Endothelial cell (in vitro differentiated cells): ENCODE measurements at regions not wholly inside any gene's neighbourhood (a gene's known extent, or its start where the extent isn't known, plus 50 kb on each side); places are given as distances from the start of the nearest gene placed in this dataset.

Experiments used
- DNase-seq: peaks from one replicate; pipeline ENCODE4 v3.0.0; 2021; ENCODE audit warnings: low spot score
- H3K27ac Mint-ChIP-seq: one replicate; pipeline ENCODE4 v1.8.0; 2021; ENCODE audit warnings: mixed read lengths, inconsistent platforms; ENCODE audit not compliant: unreplicated experiment
- H3K27me3 Mint-ChIP-seq: one replicate; pipeline ENCODE4 v1.8.0; 2021; ENCODE audit warnings: mild to moderate bottlenecking, moderate library complexity, mixed read lengths, inconsistent platforms; ENCODE audit not compliant: unreplicated experiment
- H3K36me3 Mint-ChIP-seq: one replicate; pipeline ENCODE4 v1.8.0; 2021; ENCODE audit warnings: mild to moderate bottlenecking, low read depth, mixed read lengths, inconsistent platforms; ENCODE audit not compliant: unreplicated experiment
- H3K4me1 Mint-ChIP-seq: one replicate; pipeline ENCODE4 v1.8.0; 2021; ENCODE audit warnings: mild to moderate bottlenecking, mixed read lengths, inconsistent platforms; ENCODE audit not compliant: unreplicated experiment
- H3K4me3 Mint-ChIP-seq: one replicate; pipeline ENCODE4 v1.8.0; 2021; ENCODE audit warnings: mild to moderate bottlenecking, mixed read lengths, inconsistent platforms; ENCODE audit not compliant: unreplicated experiment
- H3K9me3 Mint-ChIP-seq: one replicate; pipeline ENCODE4 v1.8.0; 2021; ENCODE audit warnings: mixed read lengths, inconsistent platforms; ENCODE audit not compliant: unreplicated experiment
- TF ChIP-seq, protein P1 (sequence below): fragments of 200-600 bp; sonication (generic); IDR thresholded peaks from one replicate; pipeline ENCODE4 v1.5.0; 2021; ENCODE audit warnings: antibody characterized with exemption; ENCODE audit not compliant: unreplicated experiment

DNA sequence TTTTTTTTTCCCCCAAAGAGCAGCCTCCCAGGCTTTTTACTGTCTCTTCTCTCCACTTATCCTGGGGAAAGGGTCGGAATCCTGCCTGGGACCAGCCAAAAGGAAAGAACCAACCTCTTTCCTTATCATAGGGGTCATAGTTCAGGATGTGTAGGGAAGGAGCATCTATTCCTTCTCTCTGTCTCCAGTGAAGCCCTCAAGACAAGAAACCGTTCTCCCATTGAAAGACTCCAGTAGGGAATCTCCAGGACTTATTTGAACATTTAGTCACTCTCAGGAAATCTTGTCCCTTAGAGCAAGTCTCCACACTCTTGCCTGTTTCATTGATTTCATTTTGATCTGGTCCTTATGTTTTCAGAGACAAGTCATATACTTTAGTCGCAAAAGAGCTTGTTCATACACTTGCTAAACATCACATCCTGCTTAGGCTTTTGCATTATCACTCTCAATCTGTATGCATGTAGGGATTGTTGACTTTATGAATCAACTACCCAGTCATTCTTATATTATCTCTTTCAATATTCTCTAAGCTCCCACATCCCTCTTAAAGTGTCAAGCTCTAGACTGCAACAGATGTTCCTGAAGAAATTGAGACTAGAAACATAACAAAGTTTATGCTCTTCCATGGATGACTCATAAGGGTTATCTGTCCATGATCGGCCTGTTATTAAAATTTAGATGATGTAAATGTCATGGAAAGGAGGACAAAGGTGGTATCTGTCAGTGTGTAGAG is 116.2 kb upstream of the ST6GAL2 start:
- DNase-seq: no peak
- Mint-ChIP-seq H3K9me3 (no peaks in the 10 kb centered on the region), H3K4me3 (no peak overlapping the region), H3K36me3 (no peaks in the 10 kb centered on the region), H3K4me1 (no peaks in the 10 kb centered on the region), H3K27me3 (peaks cover 4% of the 10 kb centered on the region), H3K27ac (no peak overlapping the region)
- TF ChIP-seq, protein P1, sequence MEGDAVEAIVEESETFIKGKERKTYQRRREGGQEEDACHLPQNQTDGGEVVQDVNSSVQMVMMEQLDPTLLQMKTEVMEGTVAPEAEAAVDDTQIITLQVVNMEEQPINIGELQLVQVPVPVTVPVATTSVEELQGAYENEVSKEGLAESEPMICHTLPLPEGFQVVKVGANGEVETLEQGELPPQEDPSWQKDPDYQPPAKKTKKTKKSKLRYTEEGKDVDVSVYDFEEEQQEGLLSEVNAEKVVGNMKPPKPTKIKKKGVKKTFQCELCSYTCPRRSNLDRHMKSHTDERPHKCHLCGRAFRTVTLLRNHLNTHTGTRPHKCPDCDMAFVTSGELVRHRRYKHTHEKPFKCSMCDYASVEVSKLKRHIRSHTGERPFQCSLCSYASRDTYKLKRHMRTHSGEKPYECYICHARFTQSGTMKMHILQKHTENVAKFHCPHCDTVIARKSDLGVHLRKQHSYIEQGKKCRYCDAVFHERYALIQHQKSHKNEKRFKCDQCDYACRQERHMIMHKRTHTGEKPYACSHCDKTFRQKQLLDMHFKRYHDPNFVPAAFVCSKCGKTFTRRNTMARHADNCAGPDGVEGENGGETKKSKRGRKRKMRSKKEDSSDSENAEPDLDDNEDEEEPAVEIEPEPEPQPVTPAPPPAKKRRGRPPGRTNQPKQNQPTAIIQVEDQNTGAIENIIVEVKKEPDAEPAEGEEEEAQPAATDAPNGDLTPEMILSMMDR: no peak

DNA sequence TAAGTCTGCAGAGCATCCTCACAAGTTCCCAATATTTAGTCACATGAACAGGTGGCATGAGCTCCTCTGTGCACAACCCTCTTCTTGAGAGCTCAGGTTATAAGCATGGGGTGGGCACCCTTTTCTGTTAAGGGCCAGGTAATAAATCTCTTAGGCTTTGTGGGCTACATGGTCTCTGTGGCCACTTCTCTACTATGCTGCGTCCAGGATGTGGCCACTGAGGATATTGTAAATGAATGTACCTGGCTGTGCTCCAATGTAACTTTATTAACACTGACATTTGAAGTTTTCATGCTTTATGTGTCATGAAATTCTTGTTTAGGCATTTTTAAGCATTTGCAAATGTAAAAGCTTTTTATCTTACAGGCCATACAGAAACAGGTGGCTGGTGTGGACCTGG is 116.8 kb upstream of the ST6GAL2 start:
- no peak for DNase-seq
- Mint-ChIP-seq H3K36me3 (no peaks in the 10 kb centered on the region), H3K4me3 (no peak overlapping the region), H3K4me1 (no peaks in the 10 kb centered on the region), H3K27me3 (peaks cover 4% of the 10 kb centered on the region), H3K27ac (no peak overlapping the region), H3K9me3 (no peaks in the 10 kb centered on the region)
- TF ChIP-seq, protein P1: no peak

DNA sequence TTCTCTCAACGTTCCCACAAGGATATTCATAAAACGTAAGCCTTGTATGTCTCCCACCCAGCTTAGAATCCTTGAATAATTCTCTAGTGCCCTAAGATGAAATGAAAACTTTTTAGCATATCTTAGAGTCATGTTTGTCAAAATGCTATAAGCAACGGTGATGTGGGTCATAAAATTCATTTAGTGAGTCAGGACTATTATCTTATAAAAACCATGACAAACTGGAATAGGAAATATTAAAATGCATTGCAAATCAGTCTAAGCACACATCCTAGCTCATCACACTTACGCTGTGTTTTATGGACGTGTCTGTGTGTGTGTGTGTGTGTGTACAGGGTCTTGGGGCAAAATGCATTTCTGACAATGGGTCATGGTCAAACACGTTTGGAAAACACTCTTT is 119.9 kb upstream of the ST6GAL2 start:
- H3K4me1 Mint-ChIP-seq: no peaks in the 10 kb centered on the region
- H3K4me3 Mint-ChIP-seq: no peak overlapping the region
- no peaks in the 10 kb centered on the region for H3K36me3 Mint-ChIP-seq
- TF ChIP-seq, protein P1: no peak
- no peak overlapping the region for H3K27ac Mint-ChIP-seq
- H3K27me3 Mint-ChIP-seq: peaks cover 2% of the 10 kb centered on the region
- DNase-seq: no peak
- H3K9me3 Mint-ChIP-seq: no peaks in the 10 kb centered on the region

DNA sequence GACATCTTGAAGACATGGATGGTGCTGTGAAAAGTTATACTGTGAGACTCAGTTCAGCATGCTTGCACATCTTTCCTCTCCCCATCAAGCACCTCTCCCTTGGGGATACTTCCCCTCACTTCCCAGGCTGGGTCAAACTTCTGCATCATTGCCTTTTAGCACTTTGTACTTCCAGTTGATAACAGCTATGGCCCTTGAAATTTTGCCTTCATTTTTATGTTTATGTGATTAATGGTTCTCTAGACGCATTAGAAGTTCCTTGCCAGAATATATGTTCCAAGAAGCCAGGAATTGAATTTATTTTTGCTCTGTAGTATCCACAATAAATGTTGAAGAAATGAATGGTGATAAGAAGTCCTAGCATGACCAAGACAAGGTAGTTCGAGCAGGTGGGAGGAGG is 120.9 kb upstream of the ST6GAL2 start:
- no peak for DNase-seq
- TF ChIP-seq, protein P1: no peak
- no peak overlapping the region for H3K27ac Mint-ChIP-seq
- H3K4me1 Mint-ChIP-seq: peaks cover 6% of the 10 kb centered on the region
- no peaks in the 10 kb centered on the region for H3K36me3 Mint-ChIP-seq
- no peak overlapping the region for H3K4me3 Mint-ChIP-seq
- H3K27me3 Mint-ChIP-seq: peaks cover 2% of the 10 kb centered on the region
- H3K9me3 Mint-ChIP-seq: no peaks in the 10 kb centered on the region

GRCh38 chr2:107007927-107008326 is 122.0 kb upstream of the ST6GAL2 start:
- no peak for DNase-seq
- Mint-ChIP-seq H3K4me1 (peaks cover 6% of the 10 kb centered on the region), H3K9me3 (no peaks in the 10 kb centered on the region), H3K27ac (no peak overlapping the region), H3K27me3 (peaks cover 2% of the 10 kb centered on the region), H3K4me3 (no peak overlapping the region), H3K36me3 (no peaks in the 10 kb centered on the region)
- TF ChIP-seq, protein P1: no peak
